ENCODE measurements at regions not wholly inside any gene's neighbourhood (a gene's known extent, or its start where the extent isn't known, plus 50 kb on each side); places are given as distances from the start of the nearest gene placed in this dataset.
A peak's percentile ranks its signal among the peaks of the same experiment; 100 is the strongest.

- Histone ChIP-seq H3K27me3 (ENCODE audit: control insufficient read depth in 2 of 2, insufficient read depth in 2 of 2, low read length in 2 of 2) (no peaks in the 10 kb centered on the region), H3K9me3 (replicated peaks; ENCODE audit: control insufficient read depth, insufficient read depth, low read length) (no peaks in the 10 kb centered on the region), H3K79me2 (ENCODE audit: control insufficient read depth, insufficient read depth, low read length) (no peaks in the 10 kb centered on the region), H3K9ac (replicated peaks; ENCODE audit: extremely low read depth, insufficient read depth, low read length) (peak overlapping the region; percentile 88), H3K27ac (ENCODE audit: insufficient read depth, low read depth, low read length) (peak overlapping the region; percentile 96), H3K9me1 (replicated peaks; ENCODE audit: control insufficient read depth, extremely low read depth, insufficient read depth, low read length) (no peaks in the 10 kb centered on the region), H2AFZ (ENCODE audit: low read depth, low read length) (peak overlapping the region; percentile 1), H3K36me3 (ENCODE audit: control insufficient read depth in 2 of 2, extremely low read depth in 1 of 2, insufficient read depth in 2 of 2, low read length in 2 of 2) (no peaks in the 10 kb centered on the region), H3K4me2 (ENCODE audit: insufficient read depth, low read length) (peak overlapping the region; percentile 56), H4K20me1 (replicated peaks; ENCODE audit: control insufficient read depth, extremely low read depth, insufficient read depth, low read length) (no peaks in the 10 kb centered on the region), H3K4me3 (replicated peaks in 1 of 3; ENCODE audit: insufficient read depth in 1 of 3, low read depth in 1 of 3, low read length in 3 of 3) (peak overlapping the region in 1 of 3 experiments; percentile 15), H3K4me1 (ENCODE audit: control insufficient read depth, extremely low read depth, insufficient read depth, low read length) (peaks cover 17% of the 10 kb centered on the region)
- dilution Hi-C loops (cut with MboI; ENCODE audit: extremely low pct_ligation_motif_present, low sequenced_read_pairs) = no loop called here
- POLR2A ChIA-PET = interaction anchor here (0.6 to 0.7 kb wide), 2 partner anchors 158 to 179 kb away, joined by 4 to 5 read pairs; no protein-coding TSS in a partner anchor
- no TSS peak for BruUV-seq (replicated peaks)
- DNase-seq (ENCODE audit: low read depth, low spot score) = peak; percentile 83
- CTCF ChIA-PET = interaction anchor here (0.8 to 1.6 kb wide), 4 partner anchors 20 to 219 kb away, joined by 3 to 6 read pairs (median 4); partner anchors contain the start of gene MED13L
- FAIRE-seq = peak; percentile 87
- intact Hi-C loops (cut with micrococcal nuclease) = loop anchor here (1.0 to 5.0 kb wide), 8 partner anchors 73 to 458 kb away; partner anchors contain the start of gene MED13L
- TF ChIP-seq, protein P1, sequence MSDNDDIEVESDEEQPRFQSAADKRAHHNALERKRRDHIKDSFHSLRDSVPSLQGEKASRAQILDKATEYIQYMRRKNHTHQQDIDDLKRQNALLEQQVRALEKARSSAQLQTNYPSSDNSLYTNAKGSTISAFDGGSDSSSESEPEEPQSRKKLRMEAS (IDR thresholded peaks at IDR 0.05; ENCODE audit: insufficient read depth, insufficient read length) = no peak
- TF ChIP-seq FOS (IDR thresholded peaks at IDR 0.05; ENCODE audit: borderline replicate concordance, insufficient read depth, low read length) (peak; percentile 86), MYC (IDR thresholded peaks at IDR 0.05; ENCODE audit: low read depth, low read length) (no peak), POLR2AphosphoS5 (IDR thresholded peaks at IDR 0.05; ENCODE audit: insufficient read depth, low read depth, low read length) (peak; percentile 60), JUN (IDR thresholded peaks at IDR 0.05; ENCODE audit: borderline replicate concordance, insufficient read depth, insufficient read length, low read depth) (peak; percentile 65), GATA2 (IDR thresholded peaks at IDR 0.05; ENCODE audit: insufficient read depth, insufficient read length, low read depth, low read length) (no peak), POLR2A (IDR thresholded peaks at IDR 0.05; ENCODE audit: low read depth, low read length) (peak; percentile 32)
These were observed 104.2 kb upstream of the MAP1LC3B2 start for GRCh38 chr12:116454950-116455447.
